Coronary artery (tissue), 2 donors: ENCODE measurements at regions not wholly inside any gene's neighbourhood (a gene's known extent, or its start where the extent isn't known, plus 50 kb on each side); places are given as distances from the start of the nearest gene placed in this dataset.
"Not testable (repeated sequence)": the region's sequence is repeated elsewhere in the genome, so short reads cannot be mapped to it uniquely, and the experiment has no call there.

ENCODE experiments used
- DNase-seq: peaks from one replicate; pipeline ENCODE4 v3.0.0-alpha.2; 2017; ENCODE audit warnings: low spot score
- H3K27ac ChIP-seq, 2 donors: fragments of 200-600 bp; sonication (generic); one replicate each; pipeline ENCODE4 v1.5.1; 2016 to 2019
- H3K4me3 ChIP-seq: fragments of 200-600 bp; sonication (generic); 2 replicates; pipeline ENCODE4 v1.5.1; 2016; ENCODE audit warnings: mild to moderate bottlenecking, moderate library complexity
- CTCF ChIP-seq: fragments of 200-600 bp; sonication (generic); IDR thresholded peaks from one replicate; pipeline ENCODE4 v1.5.1; 2019; ENCODE audit warnings: antibody characterized with exemption

GRCh38 chr13:44649104-44649428 lies 72.9 kb upstream of the TSC22D1 start:
- TF ChIP-seq CTCF = no peak
- DNase-seq = no peak
- no peak overlapping the region for H3K4me3 ChIP-seq
- no peak overlapping the region for H3K27ac ChIP-seq

GRCh38 chr13:44648392-44649103 lies 72.4 kb upstream of the TSC22D1 start:
- no peak for TF ChIP-seq CTCF
- no peak overlapping the region for H3K27ac ChIP-seq
- no peak for DNase-seq
- H3K4me3 ChIP-seq = no peak overlapping the region

- not testable (repeated sequence) for DNase-seq, H3K4me3 ChIP-seq, H3K27ac ChIP-seq
These were observed 71.4 kb upstream of the TSC22D1 start for GRCh38 chr13:44647560-44647959.

GRCh38 chr13:44646044-44646443 lies 69.9 kb upstream of the TSC22D1 start:
- no peak for TF ChIP-seq CTCF
- Histone ChIP-seq H3K27ac (no peak overlapping the region), H3K4me3 (no peak overlapping the region)
- no peak for DNase-seq

- TF ChIP-seq CTCF = no peak
- Histone ChIP-seq H3K4me3 (no peak overlapping the region), H3K27ac (no peak overlapping the region)
- no peak for DNase-seq
These were observed 67.1 kb upstream of the TSC22D1 start for GRCh38 chr13:44643256-44643655.

GRCh38 chr13:44637581-44637980 lies 61.5 kb upstream of the TSC22D1 start:
- TF ChIP-seq CTCF = no peak
- no peak overlapping the region for H3K4me3 ChIP-seq
- no peak overlapping the region for H3K27ac ChIP-seq
- no peak for DNase-seq

- H3K4me3 ChIP-seq = no peak overlapping the region
- TF ChIP-seq CTCF = no peak
- peak overlapping the region in 1 of 2 donors; percentile 2 for H3K27ac ChIP-seq
- DNase-seq = no peak
These were observed 53.5 kb upstream of the TSC22D1 start for GRCh38 chr13:44629465-44630183.

- not testable (repeated sequence) for DNase-seq, H3K27ac ChIP-seq, H3K4me3 ChIP-seq
These were observed 52.7 kb upstream of the TSC22D1 start for GRCh38 chr13:44628826-44629225.
